Liver (tissue), 3 donors: ENCODE measurements at regions not wholly inside any gene's neighbourhood (a gene's known extent, or its start where the extent isn't known, plus 50 kb on each side); places are given as distances from the start of the nearest gene placed in this dataset.

Experiments
- ATF3 ChIP-seq: IDR thresholded peaks from 2 replicates; pipeline ENCODE4 v1.6.1; 2016; ENCODE audit warnings: antibody characterized with exemption
- CTCF ChIP-seq: fragments of 150-350 bp; IDR thresholded peaks from 2 replicates; pipeline ENCODE4 v1.5.1; 2017; ENCODE audit warnings: improper control_type of control experiment, low read depth, low read length; ENCODE audit not compliant: missing input control
- EGR1 ChIP-seq, 2 donors: IDR thresholded peaks; 2 replicates each; pipeline ENCODE4 v1.6.1; 2016 to 2018; ENCODE audit warnings: antibody characterized with exemption in 2 of 2, low read depth in 2 of 2
- HNF4G ChIP-seq: IDR thresholded peaks from 2 replicates; pipeline ENCODE4 v1.6.1; 2016; ENCODE audit warnings: antibody characterized with exemption
- JUND ChIP-seq, 2 donors: IDR thresholded peaks; 2 replicates each; pipeline ENCODE4 v1.6.1; 2016; ENCODE audit warnings: antibody characterized with exemption in 2 of 2
- MAX ChIP-seq: IDR thresholded peaks from 2 replicates; pipeline ENCODE4 v1.6.1; 2016; ENCODE audit warnings: antibody characterized with exemption
- RAD21 ChIP-seq, 2 donors: IDR thresholded peaks; 2 replicates each; pipeline ENCODE4 v1.6.1; 2016; ENCODE audit warnings: antibody characterized with exemption in 2 of 2, mild to moderate bottlenecking in 2 of 2
- REST ChIP-seq: IDR thresholded peaks from 2 replicates; pipeline ENCODE4 v1.6.1; 2016; ENCODE audit warnings: antibody characterized with exemption, mild to moderate bottlenecking
- RXRA ChIP-seq, 2 donors: IDR thresholded peaks; 2 replicates each; pipeline ENCODE4 v1.6.1; 2017 to 2018; ENCODE audit warnings: antibody characterized with exemption in 2 of 2, mild to moderate bottlenecking in 1 of 2
- SP1 ChIP-seq: IDR thresholded peaks from 2 replicates; pipeline ENCODE4 v1.6.1; 2018; ENCODE audit warnings: antibody characterized with exemption, mild to moderate bottlenecking
- TAF1 ChIP-seq: conservative IDR thresholded peaks from 2 replicates; pipeline ENCODE4 v1.6.1; 2016; ENCODE audit warnings: antibody characterized with exemption, mild to moderate bottlenecking
- YY1 ChIP-seq: IDR thresholded peaks from 2 replicates; pipeline ENCODE4 v1.6.1; 2016; ENCODE audit warnings: antibody characterized with exemption, mild to moderate bottlenecking
- donor health status: healthy.
- donor health status: healthy.

- TF ChIP-seq RAD21 (IDR thresholded peaks at IDR 0.05): no peak
- TF ChIP-seq ATF3: no peak
- no peak for TF ChIP-seq CTCF
- TF ChIP-seq TAF1: no peak
- TF ChIP-seq REST: no peak
- no peak for TF ChIP-seq JUND (IDR thresholded peaks at IDR 0.05)
- TF ChIP-seq SP1: no peak
- no peak for TF ChIP-seq YY1
- no peak for TF ChIP-seq RXRA (IDR thresholded peaks at IDR 0.05)
- no peak for TF ChIP-seq MAX
- no peak for TF ChIP-seq EGR1 (IDR thresholded peaks at IDR 0.05; ENCODE audit: low read depth in 2 of 2)
- no peak for TF ChIP-seq HNF4G
These were observed 55.6 kb upstream of the SPP1 start for GRCh38 chr4:87919941-87920340.
